HG03439 (cell line): ENCODE measurements at regions not wholly inside any gene's neighbourhood (a gene's known extent, or its start where the extent isn't known, plus 50 kb on each side); places are given as distances from the start of the nearest gene placed in this dataset.

Experiments used
- ATAC-seq: cut with Tn5 transposase; IDR thresholded peaks from one replicate; pipeline ENCODE4 v1.9.1; 2021; ENCODE audit warnings: mild to moderate bottlenecking, moderate library complexity; ENCODE audit not compliant: unreplicated experiment

DNA sequence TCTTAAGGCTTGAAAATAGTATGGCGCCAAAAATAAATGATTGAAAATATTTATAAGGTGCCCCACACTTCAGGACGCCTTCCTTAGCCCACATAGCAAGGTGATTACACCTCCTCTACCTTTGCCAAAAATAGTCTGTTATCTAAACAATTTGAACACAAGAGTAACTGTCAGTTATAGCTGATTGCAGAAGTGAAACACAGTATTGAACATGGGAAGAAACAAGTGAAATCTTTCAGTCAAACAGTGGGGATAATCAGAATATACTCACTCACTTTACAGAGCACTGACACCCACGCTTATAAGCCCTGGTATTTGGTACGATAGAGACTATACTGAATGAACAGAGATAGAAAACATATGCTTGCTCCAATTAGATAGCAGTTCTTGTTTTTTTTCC lies 203.1 kb downstream of the RAB38 start:
- peak; percentile 75 for ATAC-seq

GRCh38 chr11:87971354-87971753 lies 203.9 kb downstream of the RAB38 start:
- ATAC-seq, result no peak

GRCh38 chr11:87970762-87971161 lies 204.5 kb downstream of the RAB38 start:
- no peak for ATAC-seq

DNA sequence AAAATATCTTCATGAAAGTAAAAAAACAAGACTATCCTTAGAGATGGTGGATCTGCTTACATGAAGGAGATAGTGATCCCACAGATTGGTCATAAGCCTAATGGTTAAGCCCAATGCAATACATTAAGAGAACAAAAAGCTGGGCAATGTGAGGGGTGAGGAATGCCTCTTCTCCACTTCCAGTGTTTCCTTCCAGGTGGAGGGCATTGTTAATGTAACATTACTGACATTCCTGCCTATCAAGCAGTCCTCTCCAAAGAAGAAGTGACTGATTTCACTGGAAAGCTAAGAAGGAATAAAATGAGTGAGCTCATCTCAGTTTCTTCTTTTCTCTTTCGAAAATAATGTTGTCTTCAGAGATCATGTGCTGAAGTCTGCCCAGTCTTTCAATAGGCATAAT lies 207.8 kb downstream of the RAB38 start:
- no peak for ATAC-seq

DNA sequence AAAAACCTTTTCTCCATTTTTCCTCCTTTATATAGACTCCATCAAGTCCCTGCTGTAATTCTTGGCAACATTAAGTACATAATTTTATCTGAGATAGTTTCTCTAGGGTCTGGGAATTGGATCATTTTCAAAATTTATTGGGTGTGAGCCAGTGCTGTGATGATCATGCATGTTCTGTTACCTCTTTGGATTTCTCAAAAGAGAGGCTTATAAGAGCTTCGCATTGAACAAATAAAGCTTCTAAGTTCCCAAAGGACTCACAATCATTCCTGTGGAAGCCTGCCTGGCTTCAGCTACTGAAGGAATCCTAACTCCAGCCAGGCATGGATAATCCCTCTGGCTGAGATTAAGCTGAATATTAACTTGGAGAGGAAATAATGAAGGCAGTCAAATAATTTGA lies 208.5 kb downstream of the RAB38 start:
- no peak for ATAC-seq

DNA sequence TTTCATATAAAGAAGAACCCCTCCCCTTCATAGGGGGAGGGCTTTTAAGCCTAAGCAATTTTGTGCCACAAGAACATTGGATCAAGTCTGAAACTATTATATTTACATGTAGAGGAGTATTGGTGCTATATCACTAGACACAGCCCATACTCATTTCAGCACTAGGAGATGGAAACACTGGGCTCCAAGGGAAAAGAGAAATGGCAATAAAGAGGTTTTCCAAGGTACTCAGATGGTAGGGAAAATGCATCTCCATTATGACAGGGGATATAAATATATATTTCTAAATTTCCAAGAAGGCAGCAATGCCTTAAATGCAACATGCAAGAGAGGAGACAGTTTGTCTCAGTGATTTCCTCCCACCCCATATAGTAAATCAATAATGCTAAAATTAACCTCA lies 209.0 kb downstream of the RAB38 start:
- ATAC-seq, result no peak

DNA sequence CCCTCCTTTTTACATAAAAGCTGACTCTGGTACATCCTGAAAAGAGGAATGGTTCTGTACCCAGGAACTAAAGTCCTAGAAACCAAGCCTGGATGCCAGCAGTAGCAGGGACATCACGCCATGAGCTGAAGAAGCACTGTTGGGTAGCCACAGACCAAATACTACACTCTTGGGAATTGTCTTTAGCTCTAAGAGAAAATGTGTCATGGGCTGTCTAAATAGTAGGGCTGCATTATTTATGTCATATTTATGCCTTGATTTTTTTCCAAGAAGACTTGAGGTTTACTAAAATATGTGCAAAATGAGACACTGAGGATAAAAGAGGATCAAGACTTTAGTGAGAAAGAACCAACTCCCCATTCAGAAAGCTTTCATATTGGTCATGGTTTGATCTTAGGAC lies 213.6 kb downstream of the RAB38 start:
- no peak for ATAC-seq

DNA sequence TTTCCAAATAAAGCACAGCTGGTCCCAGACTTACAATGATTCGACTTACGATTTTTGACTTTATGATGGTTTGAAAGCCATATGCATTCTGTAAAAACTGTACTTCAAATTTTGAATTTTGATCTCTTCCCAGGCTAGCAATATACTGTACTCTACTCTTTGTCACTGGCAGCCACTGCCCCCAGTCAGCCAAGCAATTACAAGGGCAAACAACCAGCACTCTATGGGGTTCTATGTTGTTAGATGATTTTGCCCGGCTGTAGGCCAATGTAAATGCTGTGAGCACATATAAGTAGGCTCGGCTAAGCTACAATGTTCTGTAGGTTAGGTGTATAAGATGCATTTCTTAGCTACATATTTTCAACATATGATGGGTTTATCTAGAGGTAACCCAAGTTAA lies 217.3 kb downstream of the RAB38 start:
- no peak for ATAC-seq

GRCh38 chr11:87954476-87954875 lies 220.8 kb downstream of the RAB38 start:
- no peak for ATAC-seq

- ATAC-seq, result no peak
Observed at GRCh38 chr11:87942786-87943185, 232.5 kb downstream of the RAB38 start.

GRCh38 chr11:87934182-87934581 lies 241.1 kb downstream of the RAB38 start:
- no peak for ATAC-seq

DNA sequence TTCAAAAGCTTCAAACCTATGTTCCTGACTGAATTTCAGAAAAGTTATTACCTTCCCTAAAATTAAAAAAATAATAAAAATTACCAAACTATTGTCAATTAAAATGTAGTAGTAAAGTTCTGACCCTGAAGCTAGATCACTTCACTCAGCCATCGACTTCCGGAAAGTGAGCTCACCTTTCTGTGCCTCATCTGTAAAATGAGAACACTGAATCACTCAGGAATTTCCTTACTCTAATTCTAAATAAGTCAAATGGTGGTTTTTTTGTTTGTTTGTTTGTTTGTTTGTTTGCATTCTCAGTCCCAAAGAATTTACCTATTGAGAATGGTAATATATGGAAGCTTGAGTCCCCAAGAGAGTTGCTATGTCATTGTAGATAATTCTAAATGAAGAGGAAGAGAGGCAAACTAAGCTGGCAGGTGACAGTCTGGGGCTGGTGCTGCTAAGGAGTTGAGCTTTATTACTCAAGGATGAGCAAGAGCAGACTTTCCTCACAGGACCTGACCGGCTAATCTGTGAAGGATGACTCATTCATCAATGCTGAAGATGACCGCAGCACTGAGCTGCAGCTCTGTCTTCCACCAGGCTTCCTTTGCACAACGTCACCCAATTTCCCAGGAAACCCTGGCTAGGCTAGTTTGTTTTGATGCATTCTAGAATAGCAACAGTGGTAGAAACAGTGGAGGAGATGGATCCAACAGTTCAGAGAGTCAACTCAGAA lies 248.8 kb downstream of the RAB38 start:
- ATAC-seq, result no peak

DNA sequence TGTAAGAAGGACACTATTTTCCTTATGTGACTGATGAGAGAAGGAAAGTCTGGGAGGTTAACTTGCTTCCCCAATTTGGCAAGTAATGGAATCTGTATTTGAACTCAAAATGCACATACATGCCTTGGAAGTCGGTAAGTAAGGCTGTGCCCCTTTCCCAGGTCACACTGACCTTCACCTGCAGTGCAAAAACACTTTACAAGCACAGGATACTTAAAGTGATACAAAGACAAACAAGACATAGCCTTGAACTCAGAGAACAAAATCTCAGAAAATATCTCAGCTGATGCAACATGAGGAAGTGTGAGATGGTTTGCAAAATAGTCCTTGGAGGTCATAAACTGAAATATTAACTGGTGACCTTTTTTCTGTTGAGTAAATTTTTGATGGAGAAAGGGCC lies 251.1 kb downstream of the RAB38 start:
- ATAC-seq, result no peak

DNA sequence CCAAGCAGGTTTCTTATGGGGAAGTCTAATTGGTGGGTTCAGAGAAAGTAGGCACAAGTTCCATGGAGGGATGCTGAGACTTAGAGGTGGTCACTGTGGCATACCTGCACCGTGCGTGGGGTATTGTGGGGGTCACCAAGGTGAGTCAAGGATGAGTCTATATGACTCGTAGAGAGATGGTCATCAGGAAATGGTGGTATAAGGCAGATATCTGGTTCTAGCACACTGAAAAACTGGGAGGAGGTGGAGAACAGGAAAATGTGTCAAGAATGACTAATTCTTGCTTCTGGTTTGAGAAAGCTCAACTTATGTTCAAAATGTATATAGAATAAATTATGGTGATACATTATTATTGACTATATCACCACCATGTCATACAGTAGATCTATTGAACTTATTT lies 258.1 kb downstream of the RAB38 start:
- no peak for ATAC-seq

DNA sequence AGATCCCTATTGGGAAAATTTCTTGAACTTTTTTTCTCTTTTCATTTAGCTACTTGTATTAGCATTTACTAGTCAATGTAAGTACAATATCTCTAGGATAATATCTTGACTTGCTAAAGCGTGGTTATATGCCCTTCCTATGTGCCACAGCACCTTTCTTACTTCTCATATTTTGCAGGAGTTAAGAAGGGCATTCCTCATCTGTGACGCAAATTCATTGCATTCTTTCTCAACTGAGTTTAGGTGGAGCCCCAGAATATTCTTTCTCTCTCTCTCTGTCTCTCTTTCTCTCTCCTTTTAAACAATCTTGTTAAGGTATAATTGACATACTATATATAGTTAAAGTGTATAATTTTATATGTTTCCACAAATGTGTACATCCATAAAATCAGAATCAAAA lies 266.1 kb downstream of the RAB38 start:
- no peak for ATAC-seq

DNA sequence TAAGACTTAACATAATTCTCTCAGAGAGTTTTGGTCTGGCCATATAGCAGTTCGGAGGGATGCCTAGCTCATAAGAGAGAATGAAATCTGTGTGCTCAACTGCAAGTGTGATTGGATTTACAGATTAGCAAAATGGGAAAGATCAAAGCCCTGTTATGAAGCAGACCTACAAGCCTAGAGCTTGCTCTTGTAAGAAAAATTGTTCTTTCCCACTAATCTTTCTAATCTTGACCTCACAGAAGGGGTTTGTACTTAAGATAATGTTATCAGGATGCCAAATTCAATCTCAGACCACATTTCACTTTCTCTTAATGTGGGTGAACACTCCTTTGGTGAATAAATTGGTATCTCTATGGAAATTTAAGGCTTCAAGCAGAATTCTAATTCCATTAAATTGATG lies 267.2 kb downstream of the RAB38 start:
- no peak for ATAC-seq

DNA sequence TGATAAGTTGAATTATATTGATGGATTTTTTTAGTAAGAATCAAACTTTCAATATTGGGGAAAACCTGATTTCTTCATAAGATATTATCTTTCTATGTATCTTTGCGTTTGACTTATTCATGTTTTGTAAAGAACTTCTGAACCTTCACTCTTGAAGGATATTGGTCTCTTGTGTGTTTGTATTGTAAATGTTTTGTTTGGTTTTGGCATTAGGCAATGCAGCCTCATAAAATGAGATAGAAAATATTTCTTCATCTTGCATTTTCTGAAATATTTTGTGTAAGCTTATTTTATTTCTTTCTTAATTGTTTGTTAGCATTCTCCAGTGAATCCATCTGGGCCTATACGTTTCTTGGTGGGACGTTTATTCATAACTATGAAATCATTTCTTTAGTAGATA lies 271.9 kb downstream of the RAB38 start:
- ATAC-seq, result no peak

GRCh38 chr11:87901341-87901740 lies 273.9 kb downstream of the RAB38 start:
- ATAC-seq, result no peak

GRCh38 chr11:87897921-87898320 lies 277.3 kb downstream of the RAB38 start:
- ATAC-seq, result no peak

GRCh38 chr11:87897071-87897470 lies 278.2 kb downstream of the RAB38 start:
- ATAC-seq, result no peak

DNA sequence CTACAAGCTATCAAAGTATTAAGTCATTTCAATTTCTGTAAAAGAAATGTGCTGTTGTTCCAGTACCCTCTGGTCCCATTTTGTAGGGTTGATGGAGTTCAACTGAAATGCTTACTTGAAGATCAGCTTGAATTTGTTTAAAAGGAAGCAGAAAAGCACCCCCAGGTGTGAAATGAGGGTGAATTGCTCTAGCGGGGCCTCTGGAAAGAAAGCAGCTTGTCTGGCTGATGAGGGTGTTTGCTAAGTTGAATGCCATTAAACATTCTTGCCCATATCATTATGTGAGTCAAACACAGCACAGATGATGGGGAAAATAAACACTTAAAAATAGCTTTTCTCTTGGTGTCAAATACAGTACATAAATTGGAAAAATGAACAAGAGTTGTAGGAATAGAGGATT lies 280.3 kb downstream of the RAB38 start:
- ATAC-seq, result no peak

- ATAC-seq, result no peak
Observed at GRCh38 chr11:87892291-87892690, 283.0 kb downstream of the RAB38 start.

- no peak for ATAC-seq
Observed at GRCh38 chr11:87889126-87889525, 286.1 kb downstream of the RAB38 start.
